T-helper 2 cell treated with Interferon-gamma antibody and Interleukin-4, amounts not matched to agents 100 ng/mL and 5 ng/mL, for 36 hours (primary cell): ENCODE measurements at regions not wholly inside any gene's neighbourhood (a gene's known extent, or its start where the extent isn't known, plus 50 kb on each side); places are given as distances from the start of the nearest gene placed in this dataset.
"Not testable (repeated sequence)": the region's sequence is repeated elsewhere in the genome, so short reads cannot be mapped to it uniquely, and the experiment has no call there.

Experiments
- intact Hi-C: fragments of 100-400 bp; cut with micrococcal nuclease; formaldehyde crosslinking; loops from one replicate; pipeline ENCODE4 v1.15.1; 2023

GRCh38 chr3:170657312-170657711, 71.4 kb upstream of the SLC7A14 start:
- intact Hi-C loops = no loop called here

- intact Hi-C loops = no loop called here
Measured at GRCh38 chr3:170656284-170656683, 70.4 kb upstream of the SLC7A14 start.

GRCh38 chr3:170653801-170654200, 67.9 kb upstream of the SLC7A14 start:
- intact Hi-C loops = no loop called here

- intact Hi-C loops = no loop called here
Measured at GRCh38 chr3:170651260-170651845, 65.5 kb upstream of the SLC7A14 start.

- intact Hi-C loops = not testable (repeated sequence)
Measured at GRCh38 chr3:170650557-170650956, 64.7 kb upstream of the SLC7A14 start.

GRCh38 chr3:170644711-170645110, 58.8 kb upstream of the SLC7A14 start:
- intact Hi-C loops = no loop called here

GRCh38 chr3:170643831-170644230, 58.0 kb upstream of the SLC7A14 start:
- intact Hi-C loops = no loop called here

- intact Hi-C loops = no loop called here
Measured at GRCh38 chr3:170642882-170643601, 57.2 kb upstream of the SLC7A14 start.

- intact Hi-C loops = no loop called here
Measured at GRCh38 chr3:170641510-170642236, 55.8 kb upstream of the SLC7A14 start.

GRCh38 chr3:170640737-170641171, 54.9 kb upstream of the SLC7A14 start:
- intact Hi-C loops = no loop called here

GRCh38 chr3:170638988-170639387, 53.1 kb upstream of the SLC7A14 start:
- intact Hi-C loops = no loop called here

GRCh38 chr3:170637306-170637705, 51.4 kb upstream of the SLC7A14 start:
- intact Hi-C loops = no loop called here

- intact Hi-C loops = no loop called here
Measured at GRCh38 chr3:170636400-170636973, 50.6 kb upstream of the SLC7A14 start.
